ENCODE measurements at regions not wholly inside any gene's neighbourhood (a gene's known extent, or its start where the extent isn't known, plus 50 kb on each side); places are given as distances from the start of the nearest gene placed in this dataset.

DNA sequence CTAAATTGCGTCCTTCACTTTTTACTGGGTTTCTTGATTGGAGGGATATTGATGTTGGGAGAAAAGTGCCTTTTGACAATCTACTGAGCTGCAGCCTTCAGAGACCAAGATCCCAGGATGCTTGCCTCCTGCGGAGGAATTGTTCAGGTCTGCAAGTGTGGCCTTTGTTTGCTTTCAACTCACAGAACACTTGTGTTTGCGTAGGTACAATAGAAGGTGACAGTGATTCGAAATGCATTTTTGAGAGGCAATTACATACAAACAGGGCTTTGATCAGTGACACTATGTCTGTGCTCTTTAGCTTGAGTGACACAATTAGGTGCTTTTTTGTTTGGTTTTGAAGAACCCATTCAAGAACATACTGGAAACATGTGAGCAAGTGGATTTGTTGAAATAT, 600.6 kb downstream of the QKI start:
- Histone ChIP-seq H3K36me3 (ENCODE audit: insufficient read depth, low read length) (no peaks in the 10 kb centered on the region), H3K27ac (no peak overlapping the region)
- no peak for DNase-seq (ENCODE audit: low read depth, low spot score)

DNA sequence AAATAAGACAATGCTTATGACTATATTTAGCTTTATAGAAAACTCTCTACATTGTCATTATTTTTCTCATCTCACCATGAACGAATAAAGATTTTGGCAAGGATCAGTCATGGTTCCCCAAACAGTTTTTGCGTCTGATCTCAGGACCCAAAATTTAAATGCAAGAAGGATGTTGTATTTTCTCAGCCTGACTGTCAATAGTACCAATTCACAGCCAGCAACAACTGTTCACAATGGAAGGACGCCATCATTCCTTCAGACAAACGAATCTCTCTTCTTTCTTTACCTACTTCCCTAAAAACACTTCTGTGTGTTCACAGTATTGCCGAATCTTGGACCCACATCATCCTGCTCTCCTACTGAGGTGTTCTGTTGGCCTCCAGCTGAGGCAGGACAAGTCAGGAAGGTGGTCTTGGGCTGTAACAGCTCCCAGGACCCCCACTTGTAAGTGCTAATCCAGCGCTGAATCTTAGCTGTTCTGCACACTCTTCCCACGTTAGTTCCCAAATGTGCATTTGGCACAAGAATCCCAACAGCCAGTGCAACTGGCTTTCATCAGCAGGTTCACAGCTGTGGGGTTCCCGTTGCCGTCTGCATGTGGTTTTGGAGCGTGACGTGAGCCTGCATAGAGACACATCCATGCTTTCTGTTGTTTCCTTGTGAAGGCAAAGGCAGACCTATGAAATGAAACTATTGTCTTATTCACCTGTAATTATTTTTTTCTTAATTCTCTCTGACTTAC, 600.0 kb downstream of the QKI start:
- Histone ChIP-seq H3K36me3 (ENCODE audit: insufficient read depth, low read length) (no peaks in the 10 kb centered on the region), H3K9ac (ENCODE audit: insufficient read length) (no peak overlapping the region), H3K27ac (no peak overlapping the region), H3K4me3 (no peak overlapping the region), H3K9me3 (ENCODE audit: low read depth, low read length) (no peaks in the 10 kb centered on the region)
- no peak for DNase-seq (ENCODE audit: low read depth, low spot score)
- no peak for TF ChIP-seq EZH2 (IDR thresholded peaks at IDR 0.05)
- no peak for TF ChIP-seq POLR2AphosphoS5 (IDR thresholded peaks at IDR 0.05; ENCODE audit: borderline replicate concordance, low read depth, low read length)
- no peak for TF ChIP-seq FOXP2 (optimal IDR thresholded peaks at IDR 0.05; ENCODE audit: control extremely low read depth, extremely low read length, insufficient read depth)

More for the DNA sequence above, 600.6 kb downstream of the QKI start:
- Histone ChIP-seq H3K4me3 (no peak overlapping the region), H3K9me3 (ENCODE audit: low read depth, low read length) (no peaks in the 10 kb centered on the region), H3K9ac (ENCODE audit: insufficient read length) (no peak overlapping the region)
- TF ChIP-seq POLR2AphosphoS5 (IDR thresholded peaks at IDR 0.05; ENCODE audit: borderline replicate concordance, low read depth, low read length), result no peak

DNA sequence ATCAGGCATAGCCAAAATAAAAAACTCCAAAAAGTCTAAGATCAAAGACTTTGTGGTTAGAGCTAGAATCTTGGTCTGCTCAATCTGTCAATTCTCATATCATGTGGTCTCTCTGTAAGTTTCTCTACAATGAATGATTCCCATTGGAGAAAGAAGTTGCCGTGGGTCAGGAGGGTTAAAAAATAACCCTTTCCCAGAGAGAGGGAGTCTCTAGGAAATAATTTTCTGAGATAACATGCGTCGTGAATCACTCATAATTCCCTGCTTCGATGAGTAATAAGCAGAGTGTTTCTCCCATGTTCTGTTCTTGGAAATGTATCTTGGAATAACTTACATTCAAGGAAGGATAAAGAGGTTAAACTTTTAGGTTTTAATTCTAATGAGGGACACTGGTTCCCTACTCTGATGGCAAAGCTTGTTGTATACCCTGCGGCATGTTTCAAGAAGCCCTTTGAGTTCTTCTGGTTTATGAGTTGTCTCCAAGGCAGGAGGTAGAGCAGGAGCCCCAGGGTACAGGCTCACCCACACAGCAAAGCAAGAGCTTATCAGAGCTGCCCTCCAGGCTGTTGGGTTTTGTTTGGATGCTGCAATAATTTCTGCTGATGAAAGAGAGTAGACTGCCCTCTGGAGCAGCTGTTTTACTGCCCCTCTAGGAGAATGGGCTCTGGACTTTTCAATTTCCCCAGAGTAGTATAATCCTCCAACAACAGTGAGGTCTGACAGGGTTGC, 599.1 kb downstream of the QKI start:
- H3K9me3 ChIP-seq (ENCODE audit: low read depth, low read length), result no peaks in the 10 kb centered on the region
- TF ChIP-seq POLR2AphosphoS5 (IDR thresholded peaks at IDR 0.05; ENCODE audit: borderline replicate concordance, low read depth, low read length) (peak; percentile 24; the same call in 1 of the 2 replicates), EZH2 (IDR thresholded peaks at IDR 0.05) (no peak), FOXP2 (optimal IDR thresholded peaks at IDR 0.05; ENCODE audit: control extremely low read depth, extremely low read length, insufficient read depth) (no peak)
- H3K9ac ChIP-seq (ENCODE audit: insufficient read length), result no peak overlapping the region
- no peak overlapping the region for H3K4me3 ChIP-seq
- H3K27ac ChIP-seq, result peak overlapping the region; percentile 44; the same call in 1 of the 2 replicates
- no peaks in the 10 kb centered on the region for H3K36me3 ChIP-seq (ENCODE audit: insufficient read depth, low read length)
- no peak for DNase-seq (ENCODE audit: low read depth, low spot score)

DNA sequence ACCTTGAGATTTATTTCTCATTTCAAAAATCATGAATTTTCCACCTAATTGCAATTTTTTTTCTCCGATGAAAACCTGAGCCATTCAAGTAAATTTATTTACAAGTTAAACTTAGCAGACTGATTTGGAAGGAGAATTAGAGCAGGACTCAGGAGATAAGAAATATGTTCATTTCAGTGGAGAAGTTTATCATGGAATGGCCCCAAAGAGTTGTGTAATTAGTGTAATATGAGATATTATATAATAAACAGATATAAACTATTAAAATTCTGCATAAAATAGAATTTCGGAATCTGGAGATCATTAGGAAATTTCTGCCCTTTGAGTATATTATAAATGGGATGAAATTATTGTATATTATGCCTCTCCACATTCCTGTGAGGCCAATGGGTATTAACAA, 596.8 kb downstream of the QKI start:
- no peak for DNase-seq (ENCODE audit: low read depth, low spot score)
- Histone ChIP-seq H3K9me3 (ENCODE audit: low read depth, low read length) (no peaks in the 10 kb centered on the region), H3K36me3 (ENCODE audit: insufficient read depth, low read length) (no peaks in the 10 kb centered on the region), H3K27ac (no peak overlapping the region), H3K9ac (ENCODE audit: insufficient read length) (no peak overlapping the region), H3K4me3 (no peak overlapping the region)
- TF ChIP-seq EZH2 (IDR thresholded peaks at IDR 0.05), result no peak
- TF ChIP-seq FOXP2 (optimal IDR thresholded peaks at IDR 0.05; ENCODE audit: control extremely low read depth, extremely low read length, insufficient read depth), result no peak
- no peak for TF ChIP-seq POLR2AphosphoS5 (IDR thresholded peaks at IDR 0.05; ENCODE audit: borderline replicate concordance, low read depth, low read length)

DNA sequence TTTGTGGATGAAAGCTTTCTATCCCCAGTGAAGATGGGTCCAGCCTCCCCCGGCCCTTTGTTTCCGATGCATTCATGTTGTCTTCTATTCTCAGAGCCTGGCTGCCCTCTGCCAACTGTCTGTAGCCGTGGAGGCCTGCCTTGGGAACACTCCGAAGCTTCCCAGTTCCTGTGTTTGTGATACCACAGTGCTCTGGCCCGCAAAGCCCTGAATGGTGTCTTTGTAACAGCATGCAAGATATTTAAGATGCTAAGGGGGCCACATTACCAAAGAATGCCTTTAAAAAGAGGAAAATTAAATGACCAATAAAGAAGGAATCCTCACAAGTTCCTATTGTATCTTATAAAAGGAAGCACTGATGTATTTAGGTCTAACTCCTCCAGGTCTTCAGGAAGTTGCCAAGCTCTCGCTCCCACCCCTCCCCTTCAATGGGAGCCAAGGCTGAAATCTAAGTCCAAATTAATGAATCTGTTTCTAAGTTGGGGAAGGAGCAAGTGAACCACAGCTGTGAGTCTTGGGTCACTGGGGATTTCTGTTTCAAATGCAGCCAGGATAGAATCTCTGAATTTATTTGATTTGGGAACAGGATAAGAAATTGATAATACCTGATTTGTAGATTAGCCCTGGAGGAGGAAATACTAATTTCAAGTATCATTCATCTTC, 596.1 kb downstream of the QKI start:
- TF ChIP-seq EZH2 (IDR thresholded peaks at IDR 0.05), result no peak
- no peak for TF ChIP-seq FOXP2 (optimal IDR thresholded peaks at IDR 0.05; ENCODE audit: control extremely low read depth, extremely low read length, insufficient read depth)
- no peak for TF ChIP-seq POLR2AphosphoS5 (IDR thresholded peaks at IDR 0.05; ENCODE audit: borderline replicate concordance, low read depth, low read length)
- H3K9ac ChIP-seq (ENCODE audit: insufficient read length), result no peak overlapping the region
- DNase-seq (ENCODE audit: low read depth, low spot score), result no peak
- H3K36me3 ChIP-seq (ENCODE audit: insufficient read depth, low read length), result no peaks in the 10 kb centered on the region
- no peak overlapping the region for H3K4me3 ChIP-seq
- H3K27ac ChIP-seq, result no peak overlapping the region
- no peaks in the 10 kb centered on the region for H3K9me3 ChIP-seq (ENCODE audit: low read depth, low read length)

DNA sequence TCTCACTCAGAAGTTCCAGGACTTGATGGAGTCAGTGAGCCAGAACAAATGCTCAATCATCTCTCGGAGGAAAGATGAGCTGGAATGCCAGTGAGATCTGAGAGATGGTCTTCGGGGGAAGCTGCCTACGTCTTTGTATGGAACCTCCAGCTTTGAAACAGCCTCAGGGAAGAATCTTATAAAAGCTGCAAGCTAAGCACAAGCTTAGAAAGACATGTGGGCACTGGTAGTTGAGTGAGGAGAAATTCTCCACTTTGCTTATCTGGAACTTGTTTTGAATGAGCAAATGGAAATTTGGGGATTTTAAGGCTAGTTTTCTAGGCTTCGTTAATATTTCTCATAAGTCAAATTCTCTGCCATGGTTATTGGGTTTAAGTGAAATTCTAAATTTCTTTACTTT, 594.4 kb downstream of the QKI start:
- no peaks in the 10 kb centered on the region for H3K9me3 ChIP-seq (ENCODE audit: low read depth, low read length)
- TF ChIP-seq FOXP2 (optimal IDR thresholded peaks at IDR 0.05; ENCODE audit: control extremely low read depth, extremely low read length, insufficient read depth), result no peak
- TF ChIP-seq POLR2AphosphoS5 (IDR thresholded peaks at IDR 0.05; ENCODE audit: borderline replicate concordance, low read depth, low read length), result no peak
- TF ChIP-seq EZH2 (IDR thresholded peaks at IDR 0.05), result no peak
- H3K4me3 ChIP-seq, result peak overlapping the region; percentile 42
- DNase-seq (ENCODE audit: low read depth, low spot score), result peak; percentile 71
- peak overlapping the region; percentile 80 for H3K27ac ChIP-seq
- H3K36me3 ChIP-seq (ENCODE audit: insufficient read depth, low read length), result no peaks in the 10 kb centered on the region
- no peak overlapping the region for H3K9ac ChIP-seq (ENCODE audit: insufficient read length)

DNA sequence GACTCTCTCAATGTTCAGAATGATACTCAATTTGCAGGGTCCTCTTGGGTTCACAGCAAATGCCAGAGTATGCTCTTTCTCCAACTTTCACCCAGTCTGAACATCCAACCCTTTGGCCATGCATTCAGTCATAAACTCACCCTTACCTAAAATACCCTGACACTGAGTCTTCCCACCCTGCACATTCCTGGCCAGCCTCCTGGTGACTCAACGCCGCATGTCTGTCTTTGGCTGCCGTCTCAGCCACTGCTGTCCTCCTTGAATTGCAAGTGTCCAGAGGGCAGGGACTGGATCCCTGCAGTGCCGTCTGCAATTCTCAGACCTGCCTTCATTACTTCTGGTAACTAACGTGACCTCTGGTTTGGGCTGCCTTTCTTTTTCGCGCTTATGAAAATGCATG, 593.4 kb downstream of the QKI start:
- H3K4me3 ChIP-seq, result no peak overlapping the region
- no peak overlapping the region for H3K27ac ChIP-seq
- no peak overlapping the region for H3K9ac ChIP-seq (ENCODE audit: insufficient read length)
- H3K36me3 ChIP-seq (ENCODE audit: insufficient read depth, low read length), result no peaks in the 10 kb centered on the region
- no peaks in the 10 kb centered on the region for H3K9me3 ChIP-seq (ENCODE audit: low read depth, low read length)
- DNase-seq (ENCODE audit: low read depth, low spot score), result no peak
- TF ChIP-seq POLR2AphosphoS5 (IDR thresholded peaks at IDR 0.05; ENCODE audit: borderline replicate concordance, low read depth, low read length), result no peak
- TF ChIP-seq EZH2 (IDR thresholded peaks at IDR 0.05), result no peak
- no peak for TF ChIP-seq FOXP2 (optimal IDR thresholded peaks at IDR 0.05; ENCODE audit: control extremely low read depth, extremely low read length, insufficient read depth)

DNA sequence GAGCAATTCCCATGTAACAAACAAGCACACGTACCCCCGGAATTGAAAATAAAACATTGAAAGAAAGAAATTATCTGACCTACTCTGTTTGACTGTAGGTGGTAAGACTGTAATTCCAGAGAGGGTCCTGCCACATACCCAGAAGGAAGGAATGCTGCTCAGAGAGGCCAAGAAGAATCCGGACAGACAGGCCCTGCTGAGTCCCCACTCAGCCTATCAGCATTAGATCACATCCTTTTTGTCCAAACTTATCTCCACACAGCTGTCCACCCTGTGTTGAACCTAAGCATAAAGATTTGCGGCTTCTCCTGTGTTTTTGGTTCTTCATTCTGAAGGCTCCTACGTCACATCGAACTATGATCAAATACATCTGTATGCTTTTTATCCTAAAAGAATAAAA, 591.9 kb downstream of the QKI start:
- no peaks in the 10 kb centered on the region for H3K36me3 ChIP-seq (ENCODE audit: insufficient read depth, low read length)
- H3K9ac ChIP-seq (ENCODE audit: insufficient read length), result no peak overlapping the region
- no peak overlapping the region for H3K27ac ChIP-seq
- no peaks in the 10 kb centered on the region for H3K9me3 ChIP-seq (ENCODE audit: low read depth, low read length)
- DNase-seq (ENCODE audit: low read depth, low spot score), result no peak
- no peak overlapping the region for H3K4me3 ChIP-seq
- TF ChIP-seq FOXP2 (optimal IDR thresholded peaks at IDR 0.05; ENCODE audit: control extremely low read depth, extremely low read length, insufficient read depth) (no peak), EZH2 (IDR thresholded peaks at IDR 0.05) (no peak), POLR2AphosphoS5 (IDR thresholded peaks at IDR 0.05; ENCODE audit: borderline replicate concordance, low read depth, low read length) (no peak)
